PFSK-1 (cell line): ENCODE measurements at regions not wholly inside any gene's neighbourhood (a gene's known extent, or its start where the extent isn't known, plus 50 kb on each side); places are given as distances from the start of the nearest gene placed in this dataset.

ENCODE experiments used
- FOXP2 ChIP-seq: optimal IDR thresholded peaks from 2 replicates; pipeline ENCODE3; 2011; ENCODE audit warnings: borderline replicate concordance, control low read depth, inconsistent platforms; ENCODE audit not compliant: insufficient read depth; ENCODE audit errors: extremely low read length, extremely low read depth
- POLR2AphosphoS5 ChIP-seq: IDR thresholded peaks from 2 replicates; pipeline ENCODE4 v1.6.1; 2012; ENCODE audit warnings: low read depth, mild to moderate bottlenecking, control low read depth, low read length, moderate library complexity
- REST ChIP-seq, 2 experiments: IDR thresholded peaks; 2 replicates each; pipeline versions ENCODE4 v1.6.1 to v1.8.0; 2011 to 2012; ENCODE audit warnings: low read depth in 2 of 2, low read length in 2 of 2, control low read depth in 1 of 2, inconsistent platforms in 1 of 2, mild to moderate bottlenecking in 1 of 2, moderate library complexity in 1 of 2; ENCODE audit not compliant: insufficient read depth in 1 of 2
- SIN3A ChIP-seq: IDR thresholded peaks from 2 replicates; pipeline ENCODE4 v1.6.1; 2012; ENCODE audit warnings: mild to moderate bottlenecking, low read length, moderate library complexity, borderline replicate concordance; ENCODE audit not compliant: insufficient read depth
- TAF1 ChIP-seq: IDR thresholded peaks from 2 replicates; pipeline ENCODE4 v1.6.1; 2012; ENCODE audit warnings: low read length, control low read depth, borderline replicate concordance; ENCODE audit not compliant: insufficient read depth

GRCh38 chr6:103047567-103047966 lies 1654.1 kb downstream of the GRIK2 start:
- TF ChIP-seq REST (IDR thresholded peaks at IDR 0.05; ENCODE audit: insufficient read depth in 1 of 2, low read depth in 2 of 2, low read length in 2 of 2) (no peak), FOXP2 (no peak), POLR2AphosphoS5 (no peak), SIN3A (no peak), TAF1 (no peak)

- TF ChIP-seq SIN3A (no peak), FOXP2 (no peak), REST (IDR thresholded peaks at IDR 0.05; ENCODE audit: insufficient read depth in 1 of 2, low read depth in 2 of 2, low read length in 2 of 2) (no peak), POLR2AphosphoS5 (no peak), TAF1 (no peak)
Observed at GRCh38 chr6:103042336-103042735, 1648.8 kb downstream of the GRIK2 start.

GRCh38 chr6:103036846-103037245 lies 1643.3 kb downstream of the GRIK2 start:
- TF ChIP-seq SIN3A (no peak), TAF1 (no peak), REST (IDR thresholded peaks at IDR 0.05; ENCODE audit: insufficient read depth in 1 of 2, low read depth in 2 of 2, low read length in 2 of 2) (no peak)

GRCh38 chr6:103027271-103027931 lies 1633.9 kb downstream of the GRIK2 start:
- no peak for TF ChIP-seq TAF1
- TF ChIP-seq POLR2AphosphoS5, result no peak
- no peak for TF ChIP-seq REST (IDR thresholded peaks at IDR 0.05; ENCODE audit: insufficient read depth in 1 of 2, low read depth in 2 of 2, low read length in 2 of 2)
- TF ChIP-seq FOXP2, result no peak
- TF ChIP-seq SIN3A, result no peak

GRCh38 chr6:103018426-103018825 lies 1624.9 kb downstream of the GRIK2 start:
- no peak for TF ChIP-seq SIN3A

GRCh38 chr6:103017878-103018277 lies 1624.4 kb downstream of the GRIK2 start:
- TF ChIP-seq REST (IDR thresholded peaks at IDR 0.05; ENCODE audit: insufficient read depth in 1 of 2, low read depth in 2 of 2, low read length in 2 of 2) (no peak), TAF1 (no peak), FOXP2 (no peak), SIN3A (no peak), POLR2AphosphoS5 (no peak)
